ENCODE measurements at regions not wholly inside any gene's neighbourhood (a gene's known extent, or its start where the extent isn't known, plus 50 kb on each side); places are given as distances from the start of the nearest gene placed in this dataset.

GRCh38 chr6:24994812-24995211 is 59.1 kb upstream of the RIPOR2 start:
- Histone ChIP-seq H3K79me2 (ENCODE audit: control insufficient read depth, insufficient read depth, low read length) (no peaks in the 10 kb centered on the region), H2BK15ac (replicated peaks; ENCODE audit: low read depth) (no peak overlapping the region), H3K23ac (ENCODE audit: low read length) (no peak overlapping the region), H3K79me1 (ENCODE audit: low read length) (no peaks in the 10 kb centered on the region), H3K4me2 (ENCODE audit: low read length) (no peak overlapping the region), H3K36me3 (ENCODE audit: control insufficient read depth, insufficient read depth, low read length) (no peaks in the 10 kb centered on the region), H4K8ac (ENCODE audit: low read depth, low read length) (no peak overlapping the region), H3K27me3 (ENCODE audit: insufficient read depth, low read length, poor library complexity) (no peaks in the 10 kb centered on the region), H2AK5ac (ENCODE audit: low read length) (no peak overlapping the region), H3K18ac (ENCODE audit: low read length) (no peak overlapping the region), H3K56ac (ENCODE audit: low read length) (no peak overlapping the region), H3K9ac (ENCODE audit: low read length) (no peak overlapping the region), H4K5ac (ENCODE audit: low read length) (no peak overlapping the region), H3K4me3 (ENCODE audit: low read length) (no peak overlapping the region), H3K4me1 (ENCODE audit: control insufficient read depth, low read depth, low read length) (no peaks in the 10 kb centered on the region), H3K4ac (ENCODE audit: low read depth, low read length) (no peak overlapping the region), H2BK5ac (ENCODE audit: low read length) (no peak overlapping the region), H3K27ac (ENCODE audit: low read depth, low read length) (no peak overlapping the region), H2BK120ac (ENCODE audit: low read depth, low read length) (no peak overlapping the region)
- no peak for DNase-seq
- no CpG with 5 or more reads among the region's 1 CpG for WGBS (ENCODE audit: extremely low coverage, insufficient coverage, low lambda C conversion rate)

- Histone ChIP-seq H3K23ac (ENCODE audit: low read length) (no peak overlapping the region), H3K4me1 (ENCODE audit: control insufficient read depth, low read depth, low read length) (no peaks in the 10 kb centered on the region), H3K56ac (ENCODE audit: low read length) (no peak overlapping the region), H4K8ac (ENCODE audit: low read depth, low read length) (no peak overlapping the region), H3K18ac (ENCODE audit: low read length) (no peak overlapping the region), H2BK5ac (ENCODE audit: low read length) (no peak overlapping the region), H4K5ac (ENCODE audit: low read length) (no peak overlapping the region), H3K4me3 (ENCODE audit: low read length) (no peak overlapping the region), H3K4ac (ENCODE audit: low read depth, low read length) (no peak overlapping the region), H3K79me2 (ENCODE audit: control insufficient read depth, insufficient read depth, low read length) (no peaks in the 10 kb centered on the region), H3K36me3 (ENCODE audit: control insufficient read depth, insufficient read depth, low read length) (no peaks in the 10 kb centered on the region), H3K27ac (ENCODE audit: low read depth, low read length) (no peak overlapping the region), H2BK15ac (replicated peaks; ENCODE audit: low read depth) (no peak overlapping the region), H3K4me2 (ENCODE audit: low read length) (no peak overlapping the region), H2AK5ac (ENCODE audit: low read length) (no peak overlapping the region), H3K9ac (ENCODE audit: low read length) (no peak overlapping the region), H2BK120ac (ENCODE audit: low read depth, low read length) (no peak overlapping the region), H3K27me3 (ENCODE audit: insufficient read depth, low read length, poor library complexity) (no peaks in the 10 kb centered on the region), H3K79me1 (ENCODE audit: low read length) (no peaks in the 10 kb centered on the region)
- WGBS (ENCODE audit: extremely low coverage, insufficient coverage, low lambda C conversion rate) = no CpG with 5 or more reads among the region's 4 CpGs
- DNase-seq = no peak
Measured at GRCh38 chr6:24995270-24995669, 59.5 kb upstream of the RIPOR2 start.

DNA sequence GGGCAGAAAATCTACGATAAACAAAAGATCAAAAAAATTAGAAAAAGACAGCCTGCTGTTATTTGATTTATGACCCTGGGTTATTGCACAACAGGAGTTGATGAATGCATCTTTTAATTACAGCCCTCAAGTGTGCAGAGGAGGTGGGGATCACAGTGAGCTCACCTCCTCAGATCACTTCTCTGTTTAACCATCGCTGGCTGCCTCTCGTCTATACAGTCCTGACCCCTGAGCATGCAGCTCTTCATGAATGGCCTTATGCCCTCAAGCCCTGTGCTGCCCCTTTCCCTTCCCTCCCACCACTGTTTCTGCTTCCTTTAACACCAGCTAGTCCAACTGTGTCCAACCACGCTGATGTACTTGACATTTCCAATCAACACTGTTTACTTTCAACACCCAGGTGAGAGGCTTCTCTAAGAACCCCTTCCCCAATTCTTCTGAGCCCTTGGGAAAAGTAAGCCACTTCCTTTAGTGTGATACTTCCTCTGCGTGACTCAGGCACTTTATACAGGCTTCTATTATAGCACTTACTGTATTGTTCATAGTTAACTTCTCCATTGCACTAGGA is 60.6 kb upstream of the RIPOR2 start:
- DNase-seq = no peak
- Histone ChIP-seq H2BK15ac (replicated peaks; ENCODE audit: low read depth) (no peak overlapping the region), H3K4me3 (ENCODE audit: low read length) (no peak overlapping the region), H3K23ac (ENCODE audit: low read length) (no peak overlapping the region), H3K4me1 (ENCODE audit: control insufficient read depth, low read depth, low read length) (no peaks in the 10 kb centered on the region), H3K79me2 (ENCODE audit: control insufficient read depth, insufficient read depth, low read length) (no peaks in the 10 kb centered on the region), H3K79me1 (ENCODE audit: low read length) (no peaks in the 10 kb centered on the region), H2AK5ac (ENCODE audit: low read length) (no peak overlapping the region), H3K18ac (ENCODE audit: low read length) (no peak overlapping the region), H3K36me3 (ENCODE audit: control insufficient read depth, insufficient read depth, low read length) (no peaks in the 10 kb centered on the region), H2BK5ac (ENCODE audit: low read length) (no peak overlapping the region), H3K4ac (ENCODE audit: low read depth, low read length) (no peak overlapping the region), H3K27ac (ENCODE audit: low read depth, low read length) (no peak overlapping the region), H3K27me3 (ENCODE audit: insufficient read depth, low read length, poor library complexity) (no peaks in the 10 kb centered on the region), H4K8ac (ENCODE audit: low read depth, low read length) (no peak overlapping the region), H3K9ac (ENCODE audit: low read length) (no peak overlapping the region), H2BK120ac (ENCODE audit: low read depth, low read length) (no peak overlapping the region), H3K4me2 (ENCODE audit: low read length) (no peak overlapping the region), H3K56ac (ENCODE audit: low read length) (no peak overlapping the region), H4K5ac (ENCODE audit: low read length) (no peak overlapping the region)
- WGBS (ENCODE audit: extremely low coverage, insufficient coverage, low lambda C conversion rate) = no CpG with 5 or more reads among the region's 5 CpGs

DNA sequence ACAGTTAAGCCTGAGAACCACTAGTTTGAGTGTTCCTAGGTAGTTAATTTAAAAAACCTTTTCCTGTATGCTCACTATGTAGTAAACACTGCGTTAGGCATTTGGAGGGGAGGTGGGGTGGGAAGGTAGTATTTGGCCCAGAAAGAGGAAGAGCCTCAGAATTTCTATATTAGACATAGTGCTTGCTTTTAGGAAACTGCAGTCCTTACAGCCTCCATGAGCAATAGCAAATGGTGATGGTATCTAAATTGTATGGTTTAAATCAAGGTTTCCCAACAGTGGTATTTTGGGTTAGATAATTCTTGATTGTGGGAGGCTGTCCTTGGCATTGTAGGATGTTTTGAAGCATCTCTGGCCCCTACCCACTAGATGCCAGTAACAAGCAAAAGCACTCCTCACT is 61.5 kb upstream of the RIPOR2 start:
- no peak for DNase-seq
- Histone ChIP-seq H3K79me1 (ENCODE audit: low read length) (no peaks in the 10 kb centered on the region), H2AK5ac (ENCODE audit: low read length) (no peak overlapping the region), H2BK5ac (ENCODE audit: low read length) (no peak overlapping the region), H3K4me3 (ENCODE audit: low read length) (no peak overlapping the region), H3K4me2 (ENCODE audit: low read length) (no peak overlapping the region), H2BK120ac (ENCODE audit: low read depth, low read length) (no peak overlapping the region), H3K27me3 (ENCODE audit: insufficient read depth, low read length, poor library complexity) (no peaks in the 10 kb centered on the region), H3K56ac (ENCODE audit: low read length) (no peak overlapping the region), H4K8ac (ENCODE audit: low read depth, low read length) (no peak overlapping the region), H4K5ac (ENCODE audit: low read length) (no peak overlapping the region), H3K18ac (ENCODE audit: low read length) (no peak overlapping the region), H3K4ac (ENCODE audit: low read depth, low read length) (no peak overlapping the region), H3K27ac (ENCODE audit: low read depth, low read length) (no peak overlapping the region), H2BK15ac (replicated peaks; ENCODE audit: low read depth) (no peak overlapping the region), H3K79me2 (ENCODE audit: control insufficient read depth, insufficient read depth, low read length) (no peaks in the 10 kb centered on the region), H3K9ac (ENCODE audit: low read length) (no peak overlapping the region), H3K36me3 (ENCODE audit: control insufficient read depth, insufficient read depth, low read length) (no peaks in the 10 kb centered on the region), H3K23ac (ENCODE audit: low read length) (no peak overlapping the region), H3K4me1 (ENCODE audit: control insufficient read depth, low read depth, low read length) (no peaks in the 10 kb centered on the region)
- no CpG with 5 or more reads among the region's 1 CpG for WGBS (ENCODE audit: extremely low coverage, insufficient coverage, low lambda C conversion rate)

- no peak overlapping the region for H3K4ac ChIP-seq (ENCODE audit: low read depth, low read length)
- no peak for DNase-seq
- no peak overlapping the region for H2AK5ac ChIP-seq (ENCODE audit: low read length)
- no peak overlapping the region for H3K56ac ChIP-seq (ENCODE audit: low read length)
- no peaks in the 10 kb centered on the region for H3K4me1 ChIP-seq (ENCODE audit: control insufficient read depth, low read depth, low read length)
- no peak overlapping the region for H3K4me3 ChIP-seq (ENCODE audit: low read length)
- H4K5ac ChIP-seq (ENCODE audit: low read length) = no peak overlapping the region
- no peak overlapping the region for H3K27ac ChIP-seq (ENCODE audit: low read depth, low read length)
- no peak overlapping the region for H3K23ac ChIP-seq (ENCODE audit: low read length)
- H3K36me3 ChIP-seq (ENCODE audit: control insufficient read depth, insufficient read depth, low read length) = no peaks in the 10 kb centered on the region
- H3K18ac ChIP-seq (ENCODE audit: low read length) = no peak overlapping the region
- no peak overlapping the region for H2BK120ac ChIP-seq (ENCODE audit: low read depth, low read length)
- no peak overlapping the region for H2BK15ac ChIP-seq (replicated peaks; ENCODE audit: low read depth)
- no peaks in the 10 kb centered on the region for H3K79me1 ChIP-seq (ENCODE audit: low read length)
- H3K79me2 ChIP-seq (ENCODE audit: control insufficient read depth, insufficient read depth, low read length) = no peaks in the 10 kb centered on the region
- no peak overlapping the region for H3K9ac ChIP-seq (ENCODE audit: low read length)
- H2BK5ac ChIP-seq (ENCODE audit: low read length) = no peak overlapping the region
- no peak overlapping the region for H4K8ac ChIP-seq (ENCODE audit: low read depth, low read length)
- no CpG with 5 or more reads among the region's 3 CpGs for WGBS (ENCODE audit: extremely low coverage, insufficient coverage, low lambda C conversion rate)
- no peaks in the 10 kb centered on the region for H3K27me3 ChIP-seq (ENCODE audit: insufficient read depth, low read length, poor library complexity)
- no peak overlapping the region for H3K4me2 ChIP-seq (ENCODE audit: low read length)
Measured at GRCh38 chr6:24997905-24998304, 62.1 kb upstream of the RIPOR2 start.

DNA sequence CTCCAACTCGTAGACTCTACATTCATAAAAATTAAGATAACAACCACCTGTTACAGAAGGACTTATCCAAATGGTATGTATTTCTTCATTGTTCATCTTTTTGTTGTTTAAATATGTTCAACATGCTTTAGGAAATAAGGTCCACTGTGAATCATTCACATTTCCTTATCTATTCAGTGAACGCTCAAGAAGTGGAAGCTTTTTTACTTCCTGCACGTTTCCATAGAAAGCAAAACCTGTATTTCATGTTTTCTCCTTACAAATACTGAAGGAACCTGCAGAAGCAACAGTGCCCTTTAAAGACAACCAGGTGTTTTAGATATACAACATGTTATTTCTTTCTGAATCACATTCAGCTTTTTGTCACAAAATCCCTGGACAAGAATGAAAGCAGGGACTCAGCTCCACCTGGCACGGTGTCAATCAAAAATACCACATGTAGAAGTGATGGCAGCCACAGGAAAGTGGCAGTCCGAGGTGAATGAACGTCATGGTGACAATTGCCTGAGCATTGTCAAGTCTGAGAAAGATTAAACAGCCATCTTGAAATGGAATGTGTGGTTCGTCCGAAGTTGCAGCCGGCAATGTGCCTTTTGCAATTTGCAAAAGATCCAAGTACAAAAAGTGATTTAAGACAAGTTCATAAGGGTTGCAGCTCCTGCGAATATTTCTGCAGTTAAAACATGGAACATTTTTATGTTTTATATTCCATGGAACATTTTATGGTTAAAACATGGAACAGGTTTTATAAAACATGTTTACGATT is 66.7 kb upstream of the RIPOR2 start:
- Histone ChIP-seq H3K9ac (ENCODE audit: low read length) (no peak overlapping the region), H2BK15ac (replicated peaks; ENCODE audit: low read depth) (no peak overlapping the region), H3K4me3 (ENCODE audit: low read length) (no peak overlapping the region), H3K4me2 (ENCODE audit: low read length) (no peak overlapping the region), H3K79me2 (ENCODE audit: control insufficient read depth, insufficient read depth, low read length) (no peaks in the 10 kb centered on the region), H4K8ac (ENCODE audit: low read depth, low read length) (no peak overlapping the region), H3K18ac (ENCODE audit: low read length) (no peak overlapping the region), H3K23ac (ENCODE audit: low read length) (no peak overlapping the region), H2BK5ac (ENCODE audit: low read length) (no peak overlapping the region), H2BK120ac (ENCODE audit: low read depth, low read length) (no peak overlapping the region), H3K56ac (ENCODE audit: low read length) (no peak overlapping the region), H3K79me1 (ENCODE audit: low read length) (no peaks in the 10 kb centered on the region), H2AK5ac (ENCODE audit: low read length) (no peak overlapping the region), H4K5ac (ENCODE audit: low read length) (no peak overlapping the region), H3K4me1 (ENCODE audit: control insufficient read depth, low read depth, low read length) (no peaks in the 10 kb centered on the region), H3K4ac (ENCODE audit: low read depth, low read length) (no peak overlapping the region), H3K36me3 (ENCODE audit: control insufficient read depth, insufficient read depth, low read length) (no peaks in the 10 kb centered on the region), H3K27ac (ENCODE audit: low read depth, low read length) (no peak overlapping the region), H3K27me3 (ENCODE audit: insufficient read depth, low read length, poor library complexity) (no peaks in the 10 kb centered on the region)
- no CpG with 5 or more reads among the region's 11 CpGs for WGBS (ENCODE audit: extremely low coverage, insufficient coverage, low lambda C conversion rate)
- no peak for DNase-seq
